ENCODE measurements at regions not wholly inside any gene's neighbourhood (a gene's known extent, or its start where the extent isn't known, plus 50 kb on each side); places are given as distances from the start of the nearest gene placed in this dataset.

GRCh38 chr11:92762121-92762540, 207.3 kb upstream of the MTNR1B start:
- no peak for DNase-seq (ENCODE audit: low spot score)

GRCh38 chr11:92763336-92763735, 206.1 kb upstream of the MTNR1B start:
- no peak for DNase-seq (ENCODE audit: low spot score)

- DNase-seq (ENCODE audit: low spot score) = no peak
Measured at GRCh38 chr11:92764128-92764527, 205.3 kb upstream of the MTNR1B start.

DNA sequence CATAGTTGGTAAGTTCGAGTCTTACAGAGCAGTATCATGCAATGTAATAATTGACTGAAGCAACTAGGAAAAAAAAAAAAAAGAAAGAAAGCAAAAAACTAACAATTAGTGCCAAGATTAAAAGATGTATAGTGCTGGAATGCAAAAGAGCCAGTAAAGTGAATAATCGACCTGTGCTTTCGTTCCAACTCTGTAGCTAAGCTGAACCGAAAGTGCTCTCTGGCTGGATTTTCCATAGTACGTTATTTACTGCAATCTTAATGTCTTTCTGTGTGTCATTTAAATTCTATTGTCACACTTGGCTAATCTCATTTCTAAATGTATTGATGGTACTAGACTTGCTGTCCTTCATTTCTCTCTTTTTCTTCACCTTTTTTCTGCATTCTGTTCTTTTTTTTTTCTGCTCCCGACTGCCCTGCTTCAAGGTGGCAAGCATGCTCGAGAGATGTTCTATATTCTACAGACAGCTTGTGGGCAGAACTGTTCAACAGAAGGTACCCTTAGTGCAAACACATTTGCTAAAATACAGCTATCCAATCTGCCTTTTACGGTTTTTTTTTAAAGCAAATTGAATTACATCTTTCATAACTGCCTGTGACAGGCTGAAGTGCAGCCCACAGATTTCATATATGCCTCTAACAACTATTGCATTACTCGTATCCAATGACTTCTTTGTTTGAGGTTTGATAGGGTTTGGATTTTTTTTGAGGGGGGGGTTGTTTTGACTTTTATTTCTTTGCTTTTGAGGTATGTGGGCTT, 204.2 kb upstream of the MTNR1B start:
- DNase-seq (ENCODE audit: low spot score) = no peak

DNA sequence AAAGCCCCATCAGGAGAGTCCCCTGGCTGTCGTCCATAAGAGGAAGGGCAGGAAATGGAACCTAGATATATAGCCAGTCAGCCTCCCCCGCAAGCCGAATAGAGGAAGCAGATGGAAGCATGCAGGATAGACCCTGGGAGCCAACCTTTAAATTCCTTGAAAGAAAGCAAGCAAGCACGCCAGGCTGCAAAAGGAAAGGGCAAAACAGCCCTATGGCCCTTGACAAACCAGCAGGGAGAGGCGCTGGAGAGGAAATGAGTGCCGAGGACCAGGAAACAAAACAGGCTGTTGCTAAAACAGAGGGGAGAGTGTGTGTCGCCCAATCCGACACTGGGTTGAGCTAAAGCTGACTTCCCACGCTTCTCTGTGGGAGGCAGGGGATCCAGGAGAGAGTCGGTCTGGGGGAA, 203.5 kb upstream of the MTNR1B start:
- peak; percentile 39 for DNase-seq (ENCODE audit: low spot score)

DNA sequence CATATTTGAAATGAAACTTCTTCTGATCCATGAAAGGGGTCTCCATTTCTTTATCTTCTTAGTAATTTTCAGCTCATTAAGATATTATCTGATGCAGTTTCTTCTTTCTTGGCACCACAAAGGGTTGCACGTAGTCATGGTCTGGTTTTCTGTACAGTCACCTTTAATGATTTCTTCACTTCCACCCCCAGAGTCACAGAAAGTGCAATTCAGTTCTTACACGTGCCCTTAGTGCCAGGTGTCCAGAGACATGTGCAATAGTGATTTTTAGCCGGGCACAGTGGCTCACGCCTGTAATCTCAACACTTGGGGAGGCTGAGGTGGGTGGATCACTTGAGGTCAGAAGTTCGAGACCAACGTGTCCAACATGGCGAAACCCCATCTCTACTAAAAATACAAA, 202.8 kb upstream of the MTNR1B start:
- DNase-seq (ENCODE audit: low spot score) = no peak

GRCh38 chr11:92767416-92767815, 202.0 kb upstream of the MTNR1B start:
- DNase-seq (ENCODE audit: low spot score) = no peak

DNA sequence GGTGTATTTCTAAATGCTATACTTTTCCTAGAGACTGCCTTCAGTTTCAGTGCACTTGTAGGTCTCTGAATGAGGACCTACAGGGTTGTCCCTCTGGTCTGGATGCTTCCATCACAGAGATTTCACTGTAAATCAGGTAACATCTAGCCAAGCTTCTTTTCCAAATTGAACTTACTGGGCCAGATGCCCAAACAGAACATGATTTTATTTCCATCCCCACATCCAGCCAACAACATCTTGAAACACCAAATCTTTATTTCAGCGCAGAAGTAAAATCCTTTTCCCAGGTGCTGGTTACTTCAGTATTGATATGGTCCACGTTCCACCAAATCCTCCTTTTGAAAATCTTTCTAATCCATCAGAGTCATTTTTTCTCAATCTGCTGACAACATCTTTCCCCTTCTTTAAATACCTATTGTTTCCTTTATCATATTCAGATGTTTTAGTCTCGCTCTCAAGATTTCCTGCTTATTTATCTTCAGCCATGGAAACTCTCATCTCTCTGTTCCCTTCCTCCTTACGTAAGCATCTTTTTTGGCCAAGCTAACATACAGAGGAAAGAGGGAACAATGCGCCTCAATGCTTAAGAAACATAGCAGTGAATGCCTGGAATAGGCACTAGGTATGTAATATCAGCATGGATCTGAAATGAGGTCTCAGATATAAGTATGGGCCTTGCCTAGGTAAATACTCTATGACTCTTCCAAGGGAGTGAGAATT, 201.2 kb upstream of the MTNR1B start:
- DNase-seq (ENCODE audit: low spot score) = no peak

DNA sequence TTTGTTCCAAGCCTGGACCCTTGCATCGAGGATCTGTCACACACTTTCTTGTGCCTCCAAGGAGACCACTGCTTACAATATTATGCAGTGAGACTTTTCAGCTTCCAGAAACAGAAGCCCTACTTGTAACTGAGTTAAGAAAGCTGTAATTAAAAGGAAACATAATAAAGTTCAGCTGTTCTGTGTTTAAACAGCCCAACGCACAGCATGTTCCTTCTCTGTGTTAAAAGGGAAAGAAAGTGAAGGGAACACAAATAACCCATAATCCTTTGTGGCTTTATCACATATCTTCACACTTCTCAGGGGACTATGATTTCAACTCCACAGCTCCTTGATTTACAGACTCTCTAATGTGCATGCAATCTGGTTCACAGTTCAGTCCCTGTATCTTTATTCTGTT, 200.3 kb upstream of the MTNR1B start:
- no peak for DNase-seq (ENCODE audit: low spot score)

DNA sequence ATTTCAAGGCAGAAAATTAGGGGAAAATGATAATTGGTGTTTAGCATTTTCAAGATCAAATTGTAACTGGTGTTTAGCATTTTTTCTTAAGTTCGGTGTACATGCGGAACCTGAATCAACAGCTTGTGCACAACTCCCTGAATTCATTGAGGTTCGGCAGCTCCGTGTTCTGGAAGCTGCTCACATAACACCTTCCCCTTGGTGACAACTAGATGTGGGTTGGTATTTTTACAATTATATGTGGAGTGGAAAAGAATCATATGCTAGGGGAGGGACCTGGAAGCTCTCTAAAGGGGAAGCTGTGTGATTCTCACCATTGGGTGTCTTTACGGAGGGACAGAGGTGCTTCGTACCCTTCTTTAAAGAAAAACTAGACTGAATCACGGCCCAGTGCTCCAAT, 199.0 kb upstream of the MTNR1B start:
- no peak for DNase-seq (ENCODE audit: low spot score)

- DNase-seq (ENCODE audit: low spot score) = no peak
Measured at GRCh38 chr11:92770981-92771380, 198.5 kb upstream of the MTNR1B start.

DNA sequence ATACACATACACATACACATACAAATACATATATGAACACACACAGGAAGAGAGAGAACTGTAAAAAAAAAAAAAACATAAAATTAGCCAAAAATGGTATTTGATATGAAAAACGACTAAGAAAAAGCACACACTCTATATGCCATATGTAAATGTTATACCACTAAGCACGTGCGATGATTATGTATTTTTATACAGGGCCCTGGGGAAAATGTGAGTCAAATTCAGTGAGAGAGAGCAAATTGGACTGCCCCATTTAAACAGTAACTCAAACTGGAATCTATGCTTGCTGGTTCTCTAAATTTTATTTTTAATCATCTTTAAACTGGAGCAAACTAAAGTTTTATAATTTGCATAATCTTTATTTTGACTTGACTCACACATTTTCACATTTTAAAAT, 197.8 kb upstream of the MTNR1B start:
- DNase-seq (ENCODE audit: low spot score) = no peak

DNA sequence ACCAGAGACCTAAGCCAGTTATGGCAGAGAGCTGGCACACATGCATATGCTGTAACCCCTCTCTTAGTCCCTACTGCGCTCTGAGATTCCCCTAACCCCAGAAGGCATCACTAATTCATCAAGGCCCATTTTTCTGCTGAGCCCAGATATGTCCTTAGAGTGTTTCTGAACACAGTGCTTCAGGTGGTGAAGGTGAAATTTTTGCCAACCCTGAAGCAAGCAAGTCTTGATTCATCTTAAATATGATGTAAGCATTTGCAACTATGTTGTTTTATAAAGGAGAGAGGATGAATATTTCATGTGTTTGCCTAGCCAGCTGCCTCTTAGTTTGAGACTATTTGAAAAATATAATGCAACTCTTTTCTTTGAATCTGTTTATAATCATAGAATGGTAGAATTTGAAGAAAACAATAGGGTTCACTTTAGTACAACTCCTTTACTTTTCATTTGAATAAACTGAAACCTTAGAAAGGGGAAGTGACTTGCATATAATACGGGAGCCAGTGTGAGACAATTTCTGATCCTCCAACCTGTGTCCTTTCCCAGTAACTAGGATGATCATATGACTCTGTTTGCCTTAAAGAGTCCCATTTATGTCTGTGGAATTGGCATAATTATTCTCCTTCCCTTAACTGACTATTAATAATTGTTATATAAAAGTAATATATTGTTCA, 194.3 kb upstream of the MTNR1B start:
- no peak for DNase-seq (ENCODE audit: low spot score)

- no peak for DNase-seq (ENCODE audit: low spot score)
Measured at GRCh38 chr11:92776676-92777075, 192.8 kb upstream of the MTNR1B start.

- no peak for DNase-seq (ENCODE audit: low spot score)
Measured at GRCh38 chr11:92779746-92780145, 189.7 kb upstream of the MTNR1B start.

GRCh38 chr11:92781151-92781550, 188.3 kb upstream of the MTNR1B start:
- DNase-seq (ENCODE audit: low spot score) = no peak

DNA sequence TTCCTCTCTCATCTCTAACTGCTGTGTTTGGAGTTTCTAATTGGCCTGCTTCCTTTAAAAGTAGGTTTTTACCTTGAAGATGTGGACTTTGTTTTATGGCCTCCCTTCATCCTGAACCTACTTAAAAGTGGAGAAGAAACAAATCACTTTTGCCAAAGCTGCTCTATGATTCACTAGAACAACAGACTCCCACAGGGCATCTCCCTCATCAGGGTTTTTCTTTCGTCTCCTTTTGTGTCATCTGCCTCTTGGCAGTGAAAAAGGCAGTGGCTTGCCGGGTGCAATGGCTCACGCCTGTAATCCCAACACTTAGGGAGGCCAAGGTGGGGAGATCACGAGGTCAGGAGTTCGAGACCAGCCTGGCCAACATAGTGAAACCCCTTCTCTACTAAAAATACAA, 186.6 kb upstream of the MTNR1B start:
- DNase-seq (ENCODE audit: low spot score) = no peak

DNA sequence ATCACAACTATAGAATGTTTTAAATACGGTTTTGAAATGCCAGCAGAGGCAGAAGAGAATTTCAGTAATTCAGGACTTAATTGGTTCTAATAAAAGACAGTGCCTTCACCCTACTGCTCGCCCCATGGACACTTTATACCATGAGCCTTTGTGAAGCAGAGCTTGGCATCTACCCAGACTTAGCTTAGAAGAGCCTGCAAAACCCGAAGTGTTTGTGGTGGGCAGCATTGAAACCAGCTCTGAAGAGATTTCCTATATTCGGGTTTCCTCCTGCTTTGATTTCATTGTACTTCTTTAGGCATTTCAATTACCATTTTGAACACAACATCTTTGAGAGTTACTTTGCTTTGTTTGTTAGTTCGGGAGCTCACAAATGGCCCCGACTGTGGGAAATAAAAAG, 185.1 kb upstream of the MTNR1B start:
- no peak for DNase-seq (ENCODE audit: low spot score)

DNA sequence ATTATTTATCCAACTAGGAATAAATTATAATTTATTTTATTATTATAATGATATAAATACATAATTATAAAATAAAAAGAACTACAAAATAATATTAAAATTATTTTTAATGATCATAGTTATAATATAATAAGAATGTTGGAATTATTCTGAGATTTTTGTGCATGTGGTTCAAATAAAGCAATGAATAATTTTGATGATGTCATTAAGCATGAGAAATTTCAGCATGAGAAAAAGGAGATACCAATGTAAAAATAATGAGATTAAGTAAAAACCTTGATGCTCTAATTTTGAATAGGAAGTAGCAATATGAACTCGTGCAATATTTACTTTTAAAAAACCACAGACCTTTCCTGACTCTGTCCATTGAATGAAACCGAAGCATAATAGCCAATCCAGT, 181.8 kb upstream of the MTNR1B start:
- no peak for DNase-seq (ENCODE audit: low spot score)

DNA sequence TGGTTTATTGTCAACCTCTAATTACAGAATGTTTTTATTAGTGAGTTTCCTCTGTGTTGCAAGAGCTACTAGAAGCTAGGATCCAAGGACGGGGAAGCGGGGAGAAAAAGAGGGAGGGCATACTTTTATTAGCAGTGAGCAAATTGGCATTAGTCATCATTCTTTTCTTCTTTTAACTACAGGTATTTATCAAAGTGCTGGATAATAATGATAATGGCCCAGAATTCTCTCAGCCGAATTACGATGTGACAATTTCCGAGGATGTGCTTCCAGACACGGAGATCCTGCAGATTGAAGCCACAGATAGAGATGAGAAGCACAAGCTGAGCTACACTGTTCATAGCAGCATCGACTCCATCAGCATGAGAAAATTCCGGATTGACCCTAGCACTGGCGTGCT, 179.7 kb upstream of the MTNR1B start:
- no peak for DNase-seq (ENCODE audit: low spot score)

GRCh38 chr11:92790366-92790765, 179.1 kb upstream of the MTNR1B start:
- no peak for DNase-seq (ENCODE audit: low spot score)

- DNase-seq (ENCODE audit: low spot score) = no peak
Measured at GRCh38 chr11:92790926-92791616, 178.4 kb upstream of the MTNR1B start.

DNA sequence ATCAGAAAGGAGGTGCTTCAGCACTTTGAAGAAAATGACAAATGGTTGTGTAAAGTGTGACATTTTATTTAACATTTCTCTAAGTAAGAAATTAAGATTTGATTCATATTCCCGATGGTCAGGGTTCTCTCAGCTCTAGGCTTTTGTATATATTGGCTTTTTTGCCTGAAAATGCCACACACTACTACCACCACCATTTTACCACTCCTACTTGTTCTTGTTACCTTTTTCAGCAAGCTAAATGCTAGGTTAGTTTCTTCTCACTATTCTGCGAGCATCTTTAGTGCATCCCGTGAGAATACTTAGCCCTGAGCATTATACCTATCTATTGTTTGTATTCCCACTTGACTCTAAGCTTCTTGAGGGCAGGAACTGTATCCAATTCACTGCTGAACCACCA, 177.6 kb upstream of the MTNR1B start:
- DNase-seq (ENCODE audit: low spot score) = no peak
